ENCODE measurements at regions not wholly inside any gene's neighbourhood (a gene's known extent, or its start where the extent isn't known, plus 50 kb on each side); places are given as distances from the start of the nearest gene placed in this dataset.

DNA sequence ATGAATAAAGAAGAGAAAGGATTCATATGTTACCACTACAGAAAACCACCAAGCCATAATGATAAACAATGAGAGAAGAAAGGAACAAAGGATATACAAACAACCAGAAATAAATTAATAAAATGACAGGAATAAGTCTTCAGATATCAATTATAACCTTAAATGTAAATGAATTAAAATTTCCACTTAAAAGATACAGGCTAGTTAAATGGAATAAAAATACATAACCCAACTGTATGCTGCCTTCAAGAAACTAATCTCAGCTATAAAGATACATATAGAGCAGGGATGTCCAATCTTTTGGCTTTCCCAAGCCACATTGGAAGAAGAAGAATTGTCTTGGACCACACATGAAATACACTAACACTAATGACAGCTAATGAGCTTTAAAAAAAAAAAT is 135.9 kb upstream of the GJE1 start:
- H4K20me1 ChIP-seq (ENCODE audit: insufficient read depth, low read length) = no peaks in the 10 kb centered on the region
- no peak overlapping the region for H3K4me3 ChIP-seq (ENCODE audit: insufficient read depth, low read length)
- H3K36me3 ChIP-seq (ENCODE audit: insufficient read depth, low read length) = no peaks in the 10 kb centered on the region
- TF ChIP-seq CTCF (IDR thresholded peaks at IDR 0.05; ENCODE audit: extremely low read depth, low read depth, low read length) = no peak
- no peaks in the 10 kb centered on the region for H3K4me1 ChIP-seq (ENCODE audit: insufficient read depth, low read length)
- no peaks in the 10 kb centered on the region for H3K27me3 ChIP-seq (ENCODE audit: insufficient read depth, low read length)
- H3K4me2 ChIP-seq (ENCODE audit: insufficient read depth, low read length) = no peak overlapping the region
- DNase-seq (ENCODE audit: insufficient read length, low spot score, missing footprints) = no peak
- H3K79me2 ChIP-seq (ENCODE audit: insufficient read depth, low read length) = no peaks in the 10 kb centered on the region
- H3K27ac ChIP-seq (ENCODE audit: low read depth, low read length) = no peak overlapping the region
- H3K9me3 ChIP-seq (ENCODE audit: low read depth, low read length) = no peaks in the 10 kb centered on the region
- no peak overlapping the region for H2AFZ ChIP-seq (ENCODE audit: low read length)

DNA sequence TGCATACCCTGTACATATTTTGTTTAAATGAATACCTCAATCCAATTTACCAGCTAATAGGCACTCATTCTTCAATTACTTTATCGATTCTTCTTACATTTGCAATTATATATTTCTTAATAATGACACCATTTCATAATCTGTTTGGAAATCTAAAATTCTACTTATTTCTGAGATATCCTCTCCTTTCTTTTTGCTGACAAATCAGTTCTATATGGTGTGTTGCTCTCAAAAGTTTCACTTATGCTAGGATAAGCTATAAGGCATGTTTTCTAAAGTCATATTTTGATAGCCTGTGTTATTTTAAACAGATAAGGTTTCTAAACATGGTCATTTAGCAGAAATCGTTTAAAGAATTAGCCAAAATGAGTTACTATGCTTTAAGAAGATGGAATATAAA is 140.6 kb upstream of the GJE1 start:
- Histone ChIP-seq H3K27me3 (ENCODE audit: insufficient read depth, low read length) (no peaks in the 10 kb centered on the region), H3K9me3 (ENCODE audit: low read depth, low read length) (no peaks in the 10 kb centered on the region), H3K4me2 (ENCODE audit: insufficient read depth, low read length) (no peak overlapping the region), H3K79me2 (ENCODE audit: insufficient read depth, low read length) (no peaks in the 10 kb centered on the region), H3K36me3 (ENCODE audit: insufficient read depth, low read length) (no peaks in the 10 kb centered on the region), H3K4me1 (ENCODE audit: insufficient read depth, low read length) (peaks cover 7% of the 10 kb centered on the region), H3K4me3 (ENCODE audit: insufficient read depth, low read length) (no peak overlapping the region), H4K20me1 (ENCODE audit: insufficient read depth, low read length) (no peaks in the 10 kb centered on the region), H2AFZ (ENCODE audit: low read length) (no peak overlapping the region), H3K27ac (ENCODE audit: low read depth, low read length) (no peak overlapping the region)
- TF ChIP-seq CTCF (IDR thresholded peaks at IDR 0.05; ENCODE audit: extremely low read depth, low read depth, low read length) = no peak
- DNase-seq (ENCODE audit: insufficient read length, low spot score, missing footprints) = no peak

- Histone ChIP-seq H3K27ac (ENCODE audit: low read depth, low read length) (no peak overlapping the region), H3K27me3 (ENCODE audit: insufficient read depth, low read length) (no peaks in the 10 kb centered on the region), H3K9me3 (ENCODE audit: low read depth, low read length) (no peaks in the 10 kb centered on the region)
Observed at GRCh38 chr6:141990840-141991239, 141.9 kb upstream of the GJE1 start.

GRCh38 chr6:141989706-141989959 is 143.1 kb upstream of the GJE1 start:
- Histone ChIP-seq H3K4me3 (ENCODE audit: insufficient read depth, low read length) (no peak overlapping the region), H3K36me3 (ENCODE audit: insufficient read depth, low read length) (no peaks in the 10 kb centered on the region), H2AFZ (ENCODE audit: low read length) (peak overlapping the region; percentile 56)

More at GRCh38 chr6:141990840-141991239, 141.9 kb upstream of the GJE1 start:
- DNase-seq (ENCODE audit: insufficient read length, low spot score, missing footprints) = no peak
- Histone ChIP-seq H3K79me2 (ENCODE audit: insufficient read depth, low read length) (no peaks in the 10 kb centered on the region), H3K36me3 (ENCODE audit: insufficient read depth, low read length) (no peaks in the 10 kb centered on the region), H3K4me1 (ENCODE audit: insufficient read depth, low read length) (peaks cover 7% of the 10 kb centered on the region), H4K20me1 (ENCODE audit: insufficient read depth, low read length) (no peaks in the 10 kb centered on the region), H2AFZ (ENCODE audit: low read length) (peak overlapping the region; percentile 48), H3K4me2 (ENCODE audit: insufficient read depth, low read length) (no peak overlapping the region), H3K4me3 (ENCODE audit: insufficient read depth, low read length) (no peak overlapping the region)
- TF ChIP-seq CTCF (IDR thresholded peaks at IDR 0.05; ENCODE audit: extremely low read depth, low read depth, low read length) = no peak

More at GRCh38 chr6:141989706-141989959, 143.1 kb upstream of the GJE1 start:
- Histone ChIP-seq H3K4me2 (ENCODE audit: insufficient read depth, low read length) (peak overlapping the region; percentile 8), H3K4me1 (ENCODE audit: insufficient read depth, low read length) (peaks cover 7% of the 10 kb centered on the region), H3K27ac (ENCODE audit: low read depth, low read length) (peak overlapping the region; percentile 10), H4K20me1 (ENCODE audit: insufficient read depth, low read length) (no peaks in the 10 kb centered on the region), H3K9me3 (ENCODE audit: low read depth, low read length) (no peaks in the 10 kb centered on the region), H3K27me3 (ENCODE audit: insufficient read depth, low read length) (no peaks in the 10 kb centered on the region), H3K79me2 (ENCODE audit: insufficient read depth, low read length) (no peaks in the 10 kb centered on the region)
- TF ChIP-seq CTCF (IDR thresholded peaks at IDR 0.05; ENCODE audit: extremely low read depth, low read depth, low read length) = no peak
- no peak for DNase-seq (ENCODE audit: insufficient read length, low spot score, missing footprints)
